GM12878 (cell line): ENCODE measurements at regions not wholly inside any gene's neighbourhood (a gene's known extent, or its start where the extent isn't known, plus 50 kb on each side); places are given as distances from the start of the nearest gene placed in this dataset.

Source experiments
- CBX5 ChIP-seq: sonication (generic); IDR thresholded peaks from 2 replicates; pipeline ENCODE4 v1.6.1; 2016; ENCODE audit warnings: low read depth, moderate library complexity, mild to moderate bottlenecking, inconsistent platforms
- CHD2 ChIP-seq: IDR thresholded peaks from 2 replicates; pipeline ENCODE4 v1.6.1; 2011; ENCODE audit warnings: low read depth, low read length, improper control_type of control experiment, borderline replicate concordance
- DPF2 ChIP-seq: fragments of 450-650 bp; IDR thresholded peaks from 2 replicates; pipeline ENCODE4 v1.6.1; 2017; ENCODE audit warnings: mild to moderate bottlenecking
- ESRRA ChIP-seq: IDR thresholded peaks from 2 replicates; pipeline ENCODE4 v1.6.1; 2012; ENCODE audit warnings: mild to moderate bottlenecking, low read length, improper control_type of control experiment
- IRF4 ChIP-seq: IDR thresholded peaks from 2 replicates; pipeline ENCODE4 v1.6.1; 2011; ENCODE audit warnings: low read depth, low read length
- LARP7 ChIP-seq: fragments of 450-650 bp; IDR thresholded peaks from 2 replicates; pipeline ENCODE4 v1.6.1; 2017; ENCODE audit warnings: mild to moderate bottlenecking
- MEF2A ChIP-seq: IDR thresholded peaks from 2 replicates; pipeline ENCODE4 v1.6.1; 2011; ENCODE audit warnings: low read depth, mild to moderate bottlenecking, low read length, moderate library complexity; ENCODE audit not compliant: insufficient read depth
- MTA3 ChIP-seq: IDR thresholded peaks from 2 replicates; pipeline ENCODE4 v1.6.1; 2012; ENCODE audit warnings: low read length, inconsistent platforms, borderline replicate concordance
- NFYB ChIP-seq: IDR thresholded peaks from 2 replicates; pipeline ENCODE4 v1.6.1; 2011; ENCODE audit warnings: low read depth, mild to moderate bottlenecking, low read length, improper control_type of control experiment, moderate library complexity; ENCODE audit not compliant: insufficient read depth
- POU2F2 ChIP-seq: IDR thresholded peaks from 3 replicates; pipeline ENCODE4 v1.6.1; 2011; ENCODE audit warnings: low read depth, mild to moderate bottlenecking, low read length, borderline replicate concordance
- RAD21 ChIP-seq: IDR thresholded peaks from 2 replicates; pipeline ENCODE4 v1.6.1; 2011; ENCODE audit warnings: mild to moderate bottlenecking, low read depth, low read length, moderate library complexity; ENCODE audit not compliant: insufficient read depth
- RCOR1 ChIP-seq: conservative IDR thresholded peaks from 2 replicates; pipeline ENCODE4 v1.6.1; 2012; ENCODE audit warnings: low read depth, low read length, improper control_type of control experiment
- RELA ChIP-seq: fragments of 450-650 bp; IDR thresholded peaks from 2 replicates; pipeline ENCODE4 v1.8.0; 2014; ENCODE audit warnings: borderline replicate concordance; ENCODE audit not compliant: partially characterized antibody
- SMARCA5 ChIP-seq: fragments of 450-650 bp; IDR thresholded peaks from 2 replicates; pipeline ENCODE4 v1.6.1; 2017; ENCODE audit warnings: mild to moderate bottlenecking
- SPI1 ChIP-seq: IDR thresholded peaks from 2 replicates; pipeline ENCODE4 v1.6.1; 2011; ENCODE audit warnings: low read depth, mild to moderate bottlenecking, low read length, moderate library complexity, borderline replicate concordance; ENCODE audit not compliant: insufficient read depth
- TCF7 ChIP-seq: IDR thresholded peaks from 2 replicates; pipeline ENCODE4 v1.6.1; 2014; ENCODE audit warnings: antibody characterized with exemption, borderline replicate concordance
- YY1 ChIP-seq: IDR thresholded peaks from 2 replicates; pipeline ENCODE4 v1.6.1; 2011; ENCODE audit warnings: low read depth, mild to moderate bottlenecking, low read length
- TF ChIP-seq, protein P1 (sequence below): fragments of 450-650 bp; IDR thresholded peaks from 2 replicates; pipeline ENCODE4 v1.6.1; 2018; ENCODE audit warnings: borderline replicate concordance, mild to moderate bottlenecking; ENCODE audit not compliant: partially characterized antibody
- TF ChIP-seq, protein P2 (sequence below): fragments of 450-650 bp; IDR thresholded peaks from 2 replicates; pipeline ENCODE4 v1.6.1; 2016; ENCODE audit warnings: mild to moderate bottlenecking, moderate library complexity, borderline replicate concordance
- TF ChIP-seq, protein P3 (sequence below): IDR thresholded peaks from 2 replicates; pipeline ENCODE4 v1.6.1; 2012; ENCODE audit warnings: mild to moderate bottlenecking, low read depth, low read length

DNA sequence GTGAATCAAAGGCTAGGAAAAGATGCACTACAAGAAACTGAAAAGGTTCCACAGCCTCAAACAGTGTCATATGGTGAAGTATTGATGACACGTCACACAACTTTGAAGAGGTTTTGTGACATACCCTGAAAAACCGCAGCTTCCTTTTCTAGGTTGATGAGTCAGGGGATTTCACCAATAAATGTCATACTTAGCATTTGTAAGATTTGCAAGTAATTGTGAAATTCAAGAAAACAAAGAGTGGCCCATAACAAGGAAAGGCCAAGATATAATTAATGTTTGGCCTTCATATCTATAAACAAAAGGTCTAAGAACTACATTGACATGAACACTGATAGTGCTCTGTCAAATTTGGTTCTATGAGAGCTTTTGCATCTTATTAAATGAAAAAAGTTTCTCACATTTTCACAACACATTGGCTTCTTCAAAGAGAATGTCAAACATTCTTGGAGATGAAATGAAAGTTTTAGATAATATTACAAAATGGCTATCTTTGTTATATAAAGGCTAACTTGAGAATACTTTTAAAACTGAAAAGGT lies 62.0 kb upstream of the NAMPT start (continued):
- TF ChIP-seq DPF2 (peak; percentile 95), MTA3 (peak; percentile 87; the same call in 1 of the 2 replicates), ESRRA (no peak), RCOR1 (0 out of 2 replicates have a peak, but pooled peaks have one; percentile 57), NFYB (no peak), CBX5 (no peak), CHD2 (peak; percentile 77; the same call in 1 of the 2 replicates), YY1 (no peak), SMARCA5 (peak; percentile 25; the same call in 1 of the 2 replicates), IRF4 (peak; percentile 93), POU2F2 (peak; percentile 63; the same call in 1 of the 3 replicates), MEF2A (peak; percentile 87), LARP7 (no peak), SPI1 (peak; percentile 50; the same call in 1 of the 2 replicates), RELA (peak; percentile 85), TCF7 (peak; percentile 100), RAD21 (no peak)
- TF ChIP-seq, protein P1, sequence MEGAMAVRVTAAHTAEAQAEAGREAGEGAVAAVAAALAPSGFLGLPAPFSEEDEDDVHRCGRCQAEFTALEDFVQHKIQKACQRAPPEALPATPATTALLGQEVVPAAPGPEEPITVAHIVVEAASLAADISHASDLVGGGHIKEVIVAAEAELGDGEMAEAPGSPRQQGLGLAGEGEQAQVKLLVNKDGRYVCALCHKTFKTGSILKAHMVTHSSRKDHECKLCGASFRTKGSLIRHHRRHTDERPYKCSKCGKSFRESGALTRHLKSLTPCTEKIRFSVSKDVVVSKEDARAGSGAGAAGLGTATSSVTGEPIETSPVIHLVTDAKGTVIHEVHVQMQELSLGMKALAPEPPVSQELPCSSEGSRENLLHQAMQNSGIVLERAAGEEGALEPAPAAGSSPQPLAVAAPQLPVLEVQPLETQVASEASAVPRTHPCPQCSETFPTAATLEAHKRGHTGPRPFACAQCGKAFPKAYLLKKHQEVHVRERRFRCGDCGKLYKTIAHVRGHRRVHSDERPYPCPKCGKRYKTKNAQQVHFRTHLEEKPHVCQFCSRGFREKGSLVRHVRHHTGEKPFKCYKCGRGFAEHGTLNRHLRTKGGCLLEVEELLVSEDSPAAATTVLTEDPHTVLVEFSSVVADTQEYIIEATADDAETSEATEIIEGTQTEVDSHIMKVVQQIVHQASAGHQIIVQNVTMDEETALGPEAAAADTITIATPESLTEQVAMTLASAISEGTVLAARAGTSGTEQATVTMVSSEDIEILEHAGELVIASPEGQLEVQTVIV = no peak
- TF ChIP-seq, protein P2, sequence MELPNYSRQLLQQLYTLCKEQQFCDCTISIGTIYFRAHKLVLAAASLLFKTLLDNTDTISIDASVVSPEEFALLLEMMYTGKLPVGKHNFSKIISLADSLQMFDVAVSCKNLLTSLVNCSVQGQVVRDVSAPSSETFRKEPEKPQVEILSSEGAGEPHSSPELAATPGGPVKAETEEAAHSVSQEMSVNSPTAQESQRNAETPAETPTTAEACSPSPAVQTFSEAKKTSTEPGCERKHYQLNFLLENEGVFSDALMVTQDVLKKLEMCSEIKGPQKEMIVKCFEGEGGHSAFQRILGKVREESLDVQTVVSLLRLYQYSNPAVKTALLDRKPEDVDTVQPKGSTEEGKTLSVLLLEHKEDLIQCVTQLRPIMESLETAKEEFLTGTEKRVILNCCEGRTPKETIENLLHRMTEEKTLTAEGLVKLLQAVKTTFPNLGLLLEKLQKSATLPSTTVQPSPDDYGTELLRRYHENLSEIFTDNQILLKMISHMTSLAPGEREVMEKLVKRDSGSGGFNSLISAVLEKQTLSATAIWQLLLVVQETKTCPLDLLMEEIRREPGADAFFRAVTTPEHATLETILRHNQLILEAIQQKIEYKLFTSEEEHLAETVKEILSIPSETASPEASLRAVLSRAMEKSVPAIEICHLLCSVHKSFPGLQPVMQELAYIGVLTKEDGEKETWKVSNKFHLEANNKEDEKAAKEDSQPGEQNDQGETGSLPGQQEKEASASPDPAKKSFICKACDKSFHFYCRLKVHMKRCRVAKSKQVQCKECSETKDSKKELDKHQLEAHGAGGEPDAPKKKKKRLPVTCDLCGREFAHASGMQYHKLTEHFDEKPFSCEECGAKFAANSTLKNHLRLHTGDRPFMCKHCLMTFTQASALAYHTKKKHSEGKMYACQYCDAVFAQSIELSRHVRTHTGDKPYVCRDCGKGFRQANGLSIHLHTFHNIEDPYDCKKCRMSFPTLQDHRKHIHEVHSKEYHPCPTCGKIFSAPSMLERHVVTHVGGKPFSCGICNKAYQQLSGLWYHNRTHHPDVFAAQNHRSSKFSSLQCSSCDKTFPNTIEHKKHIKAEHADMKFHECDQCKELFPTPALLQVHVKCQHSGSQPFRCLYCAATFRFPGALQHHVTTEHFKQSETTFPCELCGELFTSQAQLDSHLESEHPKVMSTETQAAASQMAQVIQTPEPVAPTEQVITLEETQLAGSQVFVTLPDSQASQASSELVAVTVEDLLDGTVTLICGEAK = peak; percentile 15; the same call in 1 of the 2 replicates
- TF ChIP-seq, protein P3, sequence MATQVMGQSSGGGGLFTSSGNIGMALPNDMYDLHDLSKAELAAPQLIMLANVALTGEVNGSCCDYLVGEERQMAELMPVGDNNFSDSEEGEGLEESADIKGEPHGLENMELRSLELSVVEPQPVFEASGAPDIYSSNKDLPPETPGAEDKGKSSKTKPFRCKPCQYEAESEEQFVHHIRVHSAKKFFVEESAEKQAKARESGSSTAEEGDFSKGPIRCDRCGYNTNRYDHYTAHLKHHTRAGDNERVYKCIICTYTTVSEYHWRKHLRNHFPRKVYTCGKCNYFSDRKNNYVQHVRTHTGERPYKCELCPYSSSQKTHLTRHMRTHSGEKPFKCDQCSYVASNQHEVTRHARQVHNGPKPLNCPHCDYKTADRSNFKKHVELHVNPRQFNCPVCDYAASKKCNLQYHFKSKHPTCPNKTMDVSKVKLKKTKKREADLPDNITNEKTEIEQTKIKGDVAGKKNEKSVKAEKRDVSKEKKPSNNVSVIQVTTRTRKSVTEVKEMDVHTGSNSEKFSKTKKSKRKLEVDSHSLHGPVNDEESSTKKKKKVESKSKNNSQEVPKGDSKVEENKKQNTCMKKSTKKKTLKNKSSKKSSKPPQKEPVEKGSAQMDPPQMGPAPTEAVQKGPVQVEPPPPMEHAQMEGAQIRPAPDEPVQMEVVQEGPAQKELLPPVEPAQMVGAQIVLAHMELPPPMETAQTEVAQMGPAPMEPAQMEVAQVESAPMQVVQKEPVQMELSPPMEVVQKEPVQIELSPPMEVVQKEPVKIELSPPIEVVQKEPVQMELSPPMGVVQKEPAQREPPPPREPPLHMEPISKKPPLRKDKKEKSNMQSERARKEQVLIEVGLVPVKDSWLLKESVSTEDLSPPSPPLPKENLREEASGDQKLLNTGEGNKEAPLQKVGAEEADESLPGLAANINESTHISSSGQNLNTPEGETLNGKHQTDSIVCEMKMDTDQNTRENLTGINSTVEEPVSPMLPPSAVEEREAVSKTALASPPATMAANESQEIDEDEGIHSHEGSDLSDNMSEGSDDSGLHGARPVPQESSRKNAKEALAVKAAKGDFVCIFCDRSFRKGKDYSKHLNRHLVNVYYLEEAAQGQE = no peak
